ENCODE measurements at regions not wholly inside any gene's neighbourhood (a gene's known extent, or its start where the extent isn't known, plus 50 kb on each side); places are given as distances from the start of the nearest gene placed in this dataset.

GRCh38 chr2:6008186-6008585 is 316.0 kb downstream of the SOX11 start:
- no peak for ATAC-seq (ENCODE audit: insufficient read depth, low read depth)
- no peaks in the 10 kb centered on the region for H3K36me3 ChIP-seq (ENCODE audit: insufficient read depth, low read length)
- no peak overlapping the region for H3K9ac ChIP-seq (ENCODE audit: low read depth, low read length)
- no peaks in the 10 kb centered on the region for H3K27me3 ChIP-seq (ENCODE audit: insufficient read depth, low read length, poor library complexity)
- no peak for DNase-seq
- H3K4me3 ChIP-seq (ENCODE audit: low read depth in 1 of 2, low read length in 2 of 2) = no peak overlapping the region
- no peak overlapping the region for H3K4me2 ChIP-seq (ENCODE audit: insufficient read depth, low read length)
- H3K4me1 ChIP-seq (ENCODE audit: insufficient read depth, low read length) = no peaks in the 10 kb centered on the region
- H3K9me3 ChIP-seq (ENCODE audit: insufficient read depth, low read length, severe bottlenecking) = no peaks in the 10 kb centered on the region
- TF ChIP-seq EZH2 (IDR thresholded peaks at IDR 0.05; ENCODE audit: borderline replicate concordance, low read depth, low read length, severe bottlenecking) (no peak), CTCF (IDR thresholded peaks at IDR 0.05; ENCODE audit: borderline replicate concordance, extremely low read depth, low read length, poor library complexity, severe bottlenecking) (no peak)
- H3K79me2 ChIP-seq (ENCODE audit: insufficient read depth, low read length) = no peaks in the 10 kb centered on the region
- H4K20me1 ChIP-seq (ENCODE audit: insufficient read depth, low read length) = no peaks in the 10 kb centered on the region
- no peak overlapping the region for H2AFZ ChIP-seq (ENCODE audit: low read depth, low read length)
- H3K27ac ChIP-seq (ENCODE audit: low read length) = no peak overlapping the region

GRCh38 chr2:6008726-6009125 is 316.5 kb downstream of the SOX11 start:
- Histone ChIP-seq H3K79me2 (ENCODE audit: insufficient read depth, low read length) (no peaks in the 10 kb centered on the region), H3K4me3 (ENCODE audit: low read depth in 1 of 2, low read length in 2 of 2) (no peak overlapping the region), H3K4me2 (ENCODE audit: insufficient read depth, low read length) (no peak overlapping the region), H3K36me3 (ENCODE audit: insufficient read depth, low read length) (no peaks in the 10 kb centered on the region), H3K9me3 (ENCODE audit: insufficient read depth, low read length, severe bottlenecking) (no peaks in the 10 kb centered on the region), H4K20me1 (ENCODE audit: insufficient read depth, low read length) (no peaks in the 10 kb centered on the region), H3K27ac (ENCODE audit: low read length) (no peak overlapping the region), H3K27me3 (ENCODE audit: insufficient read depth, low read length, poor library complexity) (no peaks in the 10 kb centered on the region), H3K4me1 (ENCODE audit: insufficient read depth, low read length) (no peaks in the 10 kb centered on the region), H3K9ac (ENCODE audit: low read depth, low read length) (no peak overlapping the region), H2AFZ (ENCODE audit: low read depth, low read length) (no peak overlapping the region)
- no peak for TF ChIP-seq EZH2 (IDR thresholded peaks at IDR 0.05; ENCODE audit: borderline replicate concordance, low read depth, low read length, severe bottlenecking)
- TF ChIP-seq CTCF (IDR thresholded peaks at IDR 0.05; ENCODE audit: borderline replicate concordance, extremely low read depth, low read length, poor library complexity, severe bottlenecking) = no peak
- ATAC-seq (ENCODE audit: insufficient read depth, low read depth) (no peak), DNase-seq (no peak)

GRCh38 chr2:6010163-6010562 is 318.0 kb downstream of the SOX11 start:
- Histone ChIP-seq H3K4me1 (ENCODE audit: insufficient read depth, low read length) (no peaks in the 10 kb centered on the region), H3K9ac (ENCODE audit: low read depth, low read length) (no peak overlapping the region)

More at GRCh38 chr2:6010163-6010562, 318.0 kb downstream of the SOX11 start:
- Histone ChIP-seq H3K79me2 (ENCODE audit: insufficient read depth, low read length) (no peaks in the 10 kb centered on the region), H2AFZ (ENCODE audit: low read depth, low read length) (no peak overlapping the region), H3K9me3 (ENCODE audit: insufficient read depth, low read length, severe bottlenecking) (no peaks in the 10 kb centered on the region), H3K27ac (ENCODE audit: low read length) (no peak overlapping the region), H3K27me3 (ENCODE audit: insufficient read depth, low read length, poor library complexity) (no peaks in the 10 kb centered on the region), H3K36me3 (ENCODE audit: insufficient read depth, low read length) (no peaks in the 10 kb centered on the region), H3K4me2 (ENCODE audit: insufficient read depth, low read length) (no peak overlapping the region), H4K20me1 (ENCODE audit: insufficient read depth, low read length) (no peaks in the 10 kb centered on the region), H3K4me3 (ENCODE audit: low read depth in 1 of 2, low read length in 2 of 2) (no peak overlapping the region)
- no peak for TF ChIP-seq EZH2 (IDR thresholded peaks at IDR 0.05; ENCODE audit: borderline replicate concordance, low read depth, low read length, severe bottlenecking)
- no peak for TF ChIP-seq CTCF (IDR thresholded peaks at IDR 0.05; ENCODE audit: borderline replicate concordance, extremely low read depth, low read length, poor library complexity, severe bottlenecking)
- ATAC-seq (ENCODE audit: insufficient read depth, low read depth) (no peak), DNase-seq (no peak)
